ENCODE measurements at regions not wholly inside any gene's neighbourhood (a gene's known extent, or its start where the extent isn't known, plus 50 kb on each side); places are given as distances from the start of the nearest gene placed in this dataset.
A peak's percentile ranks its signal among the peaks of the same experiment; 100 is the strongest.
"Not testable (repeated sequence)": the region's sequence is repeated elsewhere in the genome, so short reads cannot be mapped to it uniquely, and the experiment has no call there.

- Mint-ChIP-seq H3K36me3 (ENCODE audit: insufficient read depth) (no peaks in the 10 kb centered on the region), H3K4me3 (no peak overlapping the region), H3K4me1 (no peaks in the 10 kb centered on the region), H3K9me3 (peaks cover 6% of the 10 kb centered on the region), H3K27me3 (no peaks in the 10 kb centered on the region), H3K27ac (ENCODE audit: low read depth) (no peak overlapping the region)
- ATAC-seq (replicated peaks; ENCODE audit: extremely low read depth, poor library complexity, severe bottlenecking): no peak
- DNase-seq (ENCODE audit: low spot score in 2 of 2): no peak
Observed at GRCh38 chr6:130682066-130682465, 145.1 kb upstream of the SMLR1 start.

GRCh38 chr6:130683761-130684517 is 143.3 kb upstream of the SMLR1 start:
- Mint-ChIP-seq H3K4me1 (no peaks in the 10 kb centered on the region), H3K4me3 (no peak overlapping the region), H3K9me3 (peaks cover 6% of the 10 kb centered on the region), H3K27me3 (no peaks in the 10 kb centered on the region), H3K36me3 (ENCODE audit: insufficient read depth) (no peaks in the 10 kb centered on the region), H3K27ac (ENCODE audit: low read depth) (no peak overlapping the region)
- DNase-seq (ENCODE audit: low spot score in 2 of 2) (no peak), ATAC-seq (replicated peaks; ENCODE audit: extremely low read depth, poor library complexity, severe bottlenecking) (no peak)

- Mint-ChIP-seq H3K4me1 (no peaks in the 10 kb centered on the region), H3K4me3 (no peak overlapping the region), H3K27me3 (no peaks in the 10 kb centered on the region), H3K27ac (ENCODE audit: low read depth) (no peak overlapping the region), H3K36me3 (ENCODE audit: insufficient read depth) (no peaks in the 10 kb centered on the region), H3K9me3 (no peaks in the 10 kb centered on the region)
- no peak for ATAC-seq (replicated peaks; ENCODE audit: extremely low read depth, poor library complexity, severe bottlenecking)
- DNase-seq (ENCODE audit: low spot score in 2 of 2): no peak
Observed at GRCh38 chr6:130692659-130693058, 134.5 kb upstream of the SMLR1 start.

GRCh38 chr6:130693944-130694343 is 133.3 kb upstream of the SMLR1 start:
- Mint-ChIP-seq H3K27me3 (no peaks in the 10 kb centered on the region), H3K27ac (ENCODE audit: low read depth) (no peak overlapping the region), H3K4me3 (no peak overlapping the region), H3K36me3 (ENCODE audit: insufficient read depth) (no peaks in the 10 kb centered on the region), H3K4me1 (no peaks in the 10 kb centered on the region), H3K9me3 (no peaks in the 10 kb centered on the region)
- ATAC-seq (replicated peaks; ENCODE audit: extremely low read depth, poor library complexity, severe bottlenecking) (no peak), DNase-seq (ENCODE audit: low spot score in 2 of 2) (no peak)

GRCh38 chr6:130694606-130695005 is 132.6 kb upstream of the SMLR1 start:
- no peaks in the 10 kb centered on the region for H3K4me1 Mint-ChIP-seq
- no peaks in the 10 kb centered on the region for H3K36me3 Mint-ChIP-seq (ENCODE audit: insufficient read depth)
- no peak for ATAC-seq (replicated peaks; ENCODE audit: extremely low read depth, poor library complexity, severe bottlenecking)
- DNase-seq (ENCODE audit: low spot score in 2 of 2): no peak
- no peaks in the 10 kb centered on the region for H3K9me3 Mint-ChIP-seq
- H3K27me3 Mint-ChIP-seq: no peaks in the 10 kb centered on the region
- no peak overlapping the region for H3K27ac Mint-ChIP-seq (ENCODE audit: low read depth)
- no peak overlapping the region for H3K4me3 Mint-ChIP-seq

GRCh38 chr6:130696806-130697205 is 130.4 kb upstream of the SMLR1 start:
- ATAC-seq (replicated peaks; ENCODE audit: extremely low read depth, poor library complexity, severe bottlenecking): no peak
- Mint-ChIP-seq H3K4me3 (no peak overlapping the region), H3K27me3 (no peaks in the 10 kb centered on the region), H3K9me3 (no peaks in the 10 kb centered on the region), H3K4me1 (peaks cover 6% of the 10 kb centered on the region), H3K27ac (ENCODE audit: low read depth) (no peak overlapping the region), H3K36me3 (ENCODE audit: insufficient read depth) (no peaks in the 10 kb centered on the region)
- no peak for DNase-seq (ENCODE audit: low spot score in 2 of 2)

- no peaks in the 10 kb centered on the region for H3K27me3 Mint-ChIP-seq
- no peak overlapping the region for H3K4me3 Mint-ChIP-seq
- peaks cover 11% of the 10 kb centered on the region for H3K4me1 Mint-ChIP-seq
- DNase-seq (ENCODE audit: low spot score in 2 of 2): no peak
- no peaks in the 10 kb centered on the region for H3K9me3 Mint-ChIP-seq
- no peak overlapping the region for H3K27ac Mint-ChIP-seq (ENCODE audit: low read depth)
- no peaks in the 10 kb centered on the region for H3K36me3 Mint-ChIP-seq (ENCODE audit: insufficient read depth)
- peak; percentile 19 for ATAC-seq (replicated peaks; ENCODE audit: extremely low read depth, poor library complexity, severe bottlenecking)
Observed at GRCh38 chr6:130697271-130697994, 129.8 kb upstream of the SMLR1 start.

GRCh38 chr6:130697995-130698535 is 129.1 kb upstream of the SMLR1 start:
- peaks cover 17% of the 10 kb centered on the region for H3K4me1 Mint-ChIP-seq
- no peak overlapping the region for H3K27ac Mint-ChIP-seq (ENCODE audit: low read depth)
- peaks cover 5% of the 10 kb centered on the region for H3K9me3 Mint-ChIP-seq
- no peaks in the 10 kb centered on the region for H3K27me3 Mint-ChIP-seq
- DNase-seq (ENCODE audit: low spot score in 2 of 2): no peak
- H3K36me3 Mint-ChIP-seq (ENCODE audit: insufficient read depth): no peaks in the 10 kb centered on the region
- ATAC-seq (replicated peaks; ENCODE audit: extremely low read depth, poor library complexity, severe bottlenecking): peak; percentile 83
- H3K4me3 Mint-ChIP-seq: no peak overlapping the region

GRCh38 chr6:130699742-130700141 is 127.5 kb upstream of the SMLR1 start:
- Mint-ChIP-seq H3K27me3 (no peaks in the 10 kb centered on the region), H3K27ac (ENCODE audit: low read depth) (no peak overlapping the region), H3K4me3 (no peak overlapping the region), H3K9me3 (peaks cover 5% of the 10 kb centered on the region), H3K36me3 (ENCODE audit: insufficient read depth) (no peaks in the 10 kb centered on the region), H3K4me1 (peaks cover 17% of the 10 kb centered on the region)
- ATAC-seq (replicated peaks; ENCODE audit: extremely low read depth, poor library complexity, severe bottlenecking) (no peak), DNase-seq (ENCODE audit: low spot score in 2 of 2) (no peak)

GRCh38 chr6:130700397-130700796 is 126.8 kb upstream of the SMLR1 start:
- no peak for ATAC-seq (replicated peaks; ENCODE audit: extremely low read depth, poor library complexity, severe bottlenecking)
- no peak overlapping the region for H3K4me3 Mint-ChIP-seq

GRCh38 chr6:130708338-130708737 is 118.9 kb upstream of the SMLR1 start:
- H3K27ac Mint-ChIP-seq (ENCODE audit: low read depth): no peak overlapping the region
- DNase-seq (ENCODE audit: low spot score in 2 of 2) (no peak), ATAC-seq (replicated peaks; ENCODE audit: extremely low read depth, poor library complexity, severe bottlenecking) (no peak)
- H3K4me1 Mint-ChIP-seq: peaks cover 12% of the 10 kb centered on the region
- no peaks in the 10 kb centered on the region for H3K36me3 Mint-ChIP-seq (ENCODE audit: insufficient read depth)
- H3K9me3 Mint-ChIP-seq: no peaks in the 10 kb centered on the region
- H3K4me3 Mint-ChIP-seq: no peak overlapping the region
- H3K27me3 Mint-ChIP-seq: no peaks in the 10 kb centered on the region

More at GRCh38 chr6:130700397-130700796, 126.8 kb upstream of the SMLR1 start:
- H3K4me1 Mint-ChIP-seq: peaks cover 17% of the 10 kb centered on the region
- peaks cover 5% of the 10 kb centered on the region for H3K9me3 Mint-ChIP-seq
- no peak overlapping the region for H3K27ac Mint-ChIP-seq (ENCODE audit: low read depth)
- DNase-seq (ENCODE audit: low spot score in 2 of 2): no peak
- H3K36me3 Mint-ChIP-seq (ENCODE audit: insufficient read depth): no peaks in the 10 kb centered on the region
- no peaks in the 10 kb centered on the region for H3K27me3 Mint-ChIP-seq

- not testable (repeated sequence) for H3K36me3 Mint-ChIP-seq (ENCODE audit: insufficient read depth); H3K4me3 Mint-ChIP-seq; ATAC-seq (replicated peaks; ENCODE audit: extremely low read depth, poor library complexity, severe bottlenecking); H3K27me3 Mint-ChIP-seq; DNase-seq (ENCODE audit: low spot score in 2 of 2); H3K27ac Mint-ChIP-seq (ENCODE audit: low read depth); H3K9me3 Mint-ChIP-seq
- peaks cover 12% of the 10 kb centered on the region for H3K4me1 Mint-ChIP-seq
Observed at GRCh38 chr6:130711641-130712040, 115.6 kb upstream of the SMLR1 start.

GRCh38 chr6:130713144-130713543 is 114.1 kb upstream of the SMLR1 start:
- H3K27me3 Mint-ChIP-seq: no peaks in the 10 kb centered on the region
- H3K4me3 Mint-ChIP-seq: no peak overlapping the region
- DNase-seq (ENCODE audit: low spot score in 2 of 2): no peak
- no peaks in the 10 kb centered on the region for H3K36me3 Mint-ChIP-seq (ENCODE audit: insufficient read depth)
- H3K4me1 Mint-ChIP-seq: peaks cover 19% of the 10 kb centered on the region
- no peak overlapping the region for H3K27ac Mint-ChIP-seq (ENCODE audit: low read depth)
- H3K9me3 Mint-ChIP-seq: no peaks in the 10 kb centered on the region
- ATAC-seq (replicated peaks; ENCODE audit: extremely low read depth, poor library complexity, severe bottlenecking): no peak

Data from central memory CD8-positive, alpha-beta T cell (primary cell).